GM12878 (cell line): ENCODE measurements at regions not wholly inside any gene's neighbourhood (a gene's known extent, or its start where the extent isn't known, plus 50 kb on each side); places are given as distances from the start of the nearest gene placed in this dataset.

Experiments used
- ATAC-seq: fragments of 200-7000 bp; cut with Tn5 transposase; 3 replicates; pipeline ENCODE4 v1.9.1; 2020; ENCODE audit warnings: mild to moderate bottlenecking, moderate library complexity
- BruUV-seq: library from RNA; stranded (reverse); fragments of 400-500 nt; replicated peaks from 2 replicates; lab custom pipeline; 2021; lab: Mats Ljungman, UMichigan
- CTCF ChIA-PET: fragments of 300-600 bp; sonication (Branson Sonifier 250); formaldehyde crosslinking; extraction: SDS; loops from one replicate; lab custom pipeline; 2021; ENCODE audit warnings: inconsistent platforms; lab: Yijun Ruan, JAX
- POLR2A ChIA-PET: fragments of 350-600 bp; formaldehyde crosslinking; extraction: SDS; loops from one replicate; lab custom pipeline; 2021; ENCODE audit warnings: inconsistent platforms; lab: Charles Lee
- RAD21 ChIA-PET: fragments of 300-600 bp; sonication (Branson Sonifier 250); formaldehyde crosslinking; loops from one replicate; lab custom pipeline; 2023; ENCODE audit warnings: antibody characterized with exemption; ENCODE audit not compliant: unreplicated experiment; lab: Charles Lee
- SMC1A ChIA-PET: fragments of 300-600 bp; sonication (Branson Sonifier 250); formaldehyde crosslinking; loops from one replicate; lab custom pipeline; 2023; ENCODE audit not compliant: unreplicated experiment, uncharacterized antibody; lab: Charles Lee
- DNase-seq: peaks from one replicate; pipeline ENCODE4 v3.0.0-alpha.2; 2011; ENCODE audit warnings: low read depth, low spot score
- FAIRE-seq: peaks from 3 replicates; lab custom pipeline; 2011; peaks lifted over from hg19 to GRCh38; lab: Jason Lieb, UNC
- H2AFZ ChIP-seq: 2 replicates; pipeline ENCODE4 v1.6.0; 2011; ENCODE audit warnings: low read depth, low read length, control low read depth; ENCODE audit not compliant: control insufficient read depth
- H3K27ac ChIP-seq: 2 replicates; pipeline ENCODE4 v1.5.1; 2011; ENCODE audit warnings: control low read depth; ENCODE audit not compliant: control insufficient read depth, insufficient read depth
- H3K27me3 ChIP-seq, 2 experiments: replicated peaks in 1 of 2; 2 replicates each; pipeline versions ENCODE4 v1.6.0 to v1.6.1; 2011; ENCODE audit warnings: low read length in 1 of 2; ENCODE audit not compliant: control insufficient read depth in 2 of 2, insufficient read depth in 2 of 2
- H3K36me3 ChIP-seq, 2 experiments: 2 replicates each; pipeline ENCODE4 v1.5.1; 2011; ENCODE audit warnings: low read length in 1 of 2; ENCODE audit not compliant: control insufficient read depth in 2 of 2, insufficient read depth in 2 of 2
- H3K4me1 ChIP-seq: 2 replicates; pipeline ENCODE4 v1.6.1; 2011; ENCODE audit warnings: mild to moderate bottlenecking, low read length, moderate library complexity, mixed read lengths; ENCODE audit not compliant: control insufficient read depth, insufficient read depth
- H3K4me2 ChIP-seq: 2 replicates; pipeline ENCODE4 v1.6.0; 2011; ENCODE audit warnings: control low read depth; ENCODE audit not compliant: control insufficient read depth, insufficient read depth
- H3K4me3 ChIP-seq: fragments of 200-600 bp; sonication (generic); 2 replicates; pipeline ENCODE4 v1.5.1; 2016
- H3K79me2 ChIP-seq: 2 replicates; pipeline ENCODE4 v1.6.0; 2011; ENCODE audit warnings: low read length; ENCODE audit not compliant: control insufficient read depth, insufficient read depth
- H3K9ac ChIP-seq: 2 replicates; pipeline ENCODE4 v1.8.0; 2011; ENCODE audit warnings: low read length, control low read depth, mixed read lengths; ENCODE audit not compliant: control insufficient read depth, insufficient read depth
- H3K9me3 ChIP-seq: replicated peaks from 3 replicates; pipeline ENCODE4 v1.5.1; 2011; ENCODE audit warnings: mild to moderate bottlenecking, low read length; ENCODE audit not compliant: control insufficient read depth, insufficient read depth
- H4K20me1 ChIP-seq: 2 replicates; pipeline ENCODE4 v1.6.0; 2011; ENCODE audit not compliant: control insufficient read depth, insufficient read depth
- CREB1 ChIP-seq: IDR thresholded peaks from 2 replicates; pipeline ENCODE4 v1.6.1; 2012; ENCODE audit warnings: low read depth, mild to moderate bottlenecking, inconsistent platforms
- EP300 ChIP-seq, 2 experiments: fragments of 150-350 bp in 1 of 2; IDR thresholded peaks; 2 replicates each; pipeline ENCODE4 v1.6.1; 2011 to 2012; ENCODE audit warnings: low read depth in 2 of 2, low read length in 2 of 2, borderline replicate concordance in 1 of 2, improper control_type of control experiment in 1 of 2, inconsistent platforms in 1 of 2; ENCODE audit not compliant: control insufficient read depth in 1 of 2
- IRF4 ChIP-seq: IDR thresholded peaks from 2 replicates; pipeline ENCODE4 v1.6.1; 2011; ENCODE audit warnings: low read depth, low read length
- MYB ChIP-seq: fragments of 150-350 bp; IDR thresholded peaks from 2 replicates; pipeline ENCODE4 v1.6.1; 2014; ENCODE audit warnings: mild to moderate bottlenecking, low read depth, low read length, borderline replicate concordance
- NFYA ChIP-seq: IDR thresholded peaks from 2 replicates; pipeline ENCODE4 v1.6.1; 2011; ENCODE audit warnings: low read depth, mild to moderate bottlenecking, low read length, improper control_type of control experiment, borderline replicate concordance
- NR2C2 ChIP-seq: IDR thresholded peaks from 2 replicates; pipeline ENCODE4 v1.6.1; 2011; ENCODE audit warnings: borderline replicate concordance, low read depth; ENCODE audit not compliant: control insufficient read depth, insufficient read length
- NRF1 ChIP-seq: conservative IDR thresholded peaks from 2 replicates; pipeline ENCODE4 v1.6.1; 2011; ENCODE audit warnings: mild to moderate bottlenecking, low read depth, low read length, improper control_type of control experiment
- POLR2AphosphoS5 ChIP-seq: IDR thresholded peaks from 2 replicates; pipeline ENCODE4 v1.6.1; 2011; ENCODE audit warnings: mild to moderate bottlenecking, low read length, inconsistent platforms
- RBBP5 ChIP-seq: fragments of 200-600 bp; sonication (generic); conservative IDR thresholded peaks from 2 replicates; pipeline ENCODE4 v1.6.1; 2016
- SKIL ChIP-seq: fragments of 450-650 bp; IDR thresholded peaks from 2 replicates; pipeline ENCODE4 v1.6.1; 2017; ENCODE audit warnings: mild to moderate bottlenecking, low read depth, inconsistent platforms; ENCODE audit not compliant: poor library complexity, severe bottlenecking
- SMAD5 ChIP-seq: IDR thresholded peaks from 2 replicates; pipeline ENCODE4 v1.6.1; 2016; ENCODE audit warnings: antibody characterized with exemption, low read depth
- SMC3 ChIP-seq: IDR thresholded peaks from 2 replicates; pipeline ENCODE4 v1.6.1; 2011; ENCODE audit warnings: low read length, improper control_type of control experiment, borderline replicate concordance
- TCF3 ChIP-seq: IDR thresholded peaks from 2 replicates; pipeline ENCODE4 v1.6.1; 2012; ENCODE audit warnings: low read depth, mild to moderate bottlenecking, low read length, borderline replicate concordance; ENCODE audit not compliant: insufficient read depth
- ZNF687 ChIP-seq: fragments of 450-650 bp; IDR thresholded peaks from 2 replicates; pipeline ENCODE4 v1.6.1; 2017; ENCODE audit warnings: mild to moderate bottlenecking, moderate library complexity
- ZSCAN29 ChIP-seq: fragments of 450-650 bp; IDR thresholded peaks from 2 replicates; pipeline ENCODE4 v1.6.1; 2017; ENCODE audit warnings: mild to moderate bottlenecking, moderate library complexity
- WGBS: methylation state at CpG from one replicate; pipeline ENCODE4 v1.1.6; 2016; ENCODE audit warnings: low lambda C conversion rate; ENCODE audit not compliant: insufficient replicate concordance, insufficient coverage; ENCODE audit errors: missing lambda C conversion rate; 5-methylcytosine and 5-hydroxymethylcytosine counted together
- in situ Hi-C: fragments of 300-500 bp; cut with MboI; formaldehyde crosslinking; loops from 9 replicates; pipeline ENCODE4 v1.14.3; 2018; ENCODE audit warnings: mixed read lengths
- intact Hi-C: fragments of 100-400 bp; cut with micrococcal nuclease; formaldehyde crosslinking; loops from one replicate; pipeline ENCODE4 v1.14.2; 2022; ENCODE audit not compliant: unreplicated experiment
- TF ChIP-seq, protein P1 (sequence below): fragments of 450-650 bp; IDR thresholded peaks from 2 replicates; pipeline ENCODE4 v1.6.1; 2017; ENCODE audit warnings: mild to moderate bottlenecking

- TF ChIP-seq ZNF687 (no peak), TCF3 (no peak), SKIL (peak; percentile 20)
These were observed 251.3 kb downstream of the ALX1 start (continued) for GRCh38 chr12:85531341-85531740.

- BruUV-seq: no TSS peak
- Histone ChIP-seq H2AFZ (no peak overlapping the region), H3K27ac (no peak overlapping the region), H3K9me3 (no peaks in the 10 kb centered on the region), H3K79me2 (no peaks in the 10 kb centered on the region), H3K36me3 (no peaks in the 10 kb centered on the region), H3K4me2 (no peak overlapping the region), H3K9ac (no peak overlapping the region), H3K27me3 (no peaks in the 10 kb centered on the region), H4K20me1 (no peaks in the 10 kb centered on the region), H3K4me1 (no peaks in the 10 kb centered on the region), H3K4me3 (no peak overlapping the region)
- CTCF ChIA-PET: interaction anchor here (1.4 to 1.8 kb wide), 4 partner anchors 9 to 27 kb away, joined by 3 to 6 read pairs (median 4); no protein-coding TSS in a partner anchor
- RAD21 ChIA-PET: no interaction called here
- FAIRE-seq: no peak
- no peak for ATAC-seq
- no peak for DNase-seq
- intact Hi-C loops: no loop called here
- POLR2A ChIA-PET: interaction anchor here (1.1 kb wide), 1 partner anchor 10 kb away, joined by 4 read pairs; no protein-coding TSS in a partner anchor
- WGBS: 48% methylated on average over 2 of the region's 2 CpGs
- SMC1A ChIA-PET: interaction anchor here (1.1 to 3.3 kb wide), 7 partner anchors 8 to 38 kb away, joined by 3 to 19 read pairs (median 5); no protein-coding TSS in a partner anchor
- in situ Hi-C loops: no loop called here
- TF ChIP-seq ZSCAN29 (no peak), NRF1 (no peak), EP300 (IDR thresholded peaks at IDR 0.05; ENCODE audit: borderline replicate concordance in 1 of 2, control insufficient read depth in 1 of 2, low read depth in 2 of 2, low read length in 2 of 2) (no peak), POLR2AphosphoS5 (no peak), NR2C2 (no peak), CREB1 (no peak), SMC3 (no peak), NFYA (no peak), MYB (no peak), IRF4 (no peak), SMAD5 (no peak), RBBP5 (no peak)
- TF ChIP-seq, protein P1, sequence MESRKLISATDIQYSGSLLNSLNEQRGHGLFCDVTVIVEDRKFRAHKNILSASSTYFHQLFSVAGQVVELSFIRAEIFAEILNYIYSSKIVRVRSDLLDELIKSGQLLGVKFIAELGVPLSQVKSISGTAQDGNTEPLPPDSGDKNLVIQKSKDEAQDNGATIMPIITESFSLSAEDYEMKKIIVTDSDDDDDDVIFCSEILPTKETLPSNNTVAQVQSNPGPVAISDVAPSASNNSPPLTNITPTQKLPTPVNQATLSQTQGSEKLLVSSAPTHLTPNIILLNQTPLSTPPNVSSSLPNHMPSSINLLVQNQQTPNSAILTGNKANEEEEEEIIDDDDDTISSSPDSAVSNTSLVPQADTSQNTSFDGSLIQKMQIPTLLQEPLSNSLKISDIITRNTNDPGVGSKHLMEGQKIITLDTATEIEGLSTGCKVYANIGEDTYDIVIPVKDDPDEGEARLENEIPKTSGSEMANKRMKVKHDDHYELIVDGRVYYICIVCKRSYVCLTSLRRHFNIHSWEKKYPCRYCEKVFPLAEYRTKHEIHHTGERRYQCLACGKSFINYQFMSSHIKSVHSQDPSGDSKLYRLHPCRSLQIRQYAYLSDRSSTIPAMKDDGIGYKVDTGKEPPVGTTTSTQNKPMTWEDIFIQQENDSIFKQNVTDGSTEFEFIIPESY: no peak
These were observed 269.6 kb downstream of the ALX1 start for GRCh38 chr12:85549640-85550039.
